GM12878 (cell line): ENCODE measurements at regions not wholly inside any gene's neighbourhood (a gene's known extent, or its start where the extent isn't known, plus 50 kb on each side); places are given as distances from the start of the nearest gene placed in this dataset.

Source experiments
- ATAC-seq: fragments of 200-7000 bp; cut with Tn5 transposase; 3 replicates; pipeline ENCODE4 v1.9.1; 2020; ENCODE audit warnings: mild to moderate bottlenecking, moderate library complexity
- BruUV-seq: library from RNA; stranded (reverse); fragments of 400-500 nt; replicated peaks from 2 replicates; lab custom pipeline; 2021; lab: Mats Ljungman, UMichigan
- CTCF ChIA-PET: fragments of 300-600 bp; sonication (Branson Sonifier 250); formaldehyde crosslinking; extraction: SDS; loops from one replicate; lab custom pipeline; 2021; ENCODE audit warnings: inconsistent platforms; lab: Yijun Ruan, JAX
- POLR2A ChIA-PET: fragments of 350-600 bp; formaldehyde crosslinking; extraction: SDS; loops from one replicate; lab custom pipeline; 2021; ENCODE audit warnings: inconsistent platforms; lab: Charles Lee
- RAD21 ChIA-PET: fragments of 300-600 bp; sonication (Branson Sonifier 250); formaldehyde crosslinking; loops from one replicate; lab custom pipeline; 2023; ENCODE audit warnings: antibody characterized with exemption; ENCODE audit not compliant: unreplicated experiment; lab: Charles Lee
- SMC1A ChIA-PET: fragments of 300-600 bp; sonication (Branson Sonifier 250); formaldehyde crosslinking; loops from one replicate; lab custom pipeline; 2023; ENCODE audit not compliant: unreplicated experiment, uncharacterized antibody; lab: Charles Lee
- DNase-seq: peaks from one replicate; pipeline ENCODE4 v3.0.0-alpha.2; 2011; ENCODE audit warnings: low read depth, low spot score
- FAIRE-seq: peaks from 3 replicates; lab custom pipeline; 2011; peaks lifted over from hg19 to GRCh38; lab: Jason Lieb, UNC
- H2AFZ ChIP-seq: 2 replicates; pipeline ENCODE4 v1.6.0; 2011; ENCODE audit warnings: low read depth, low read length, control low read depth; ENCODE audit not compliant: control insufficient read depth
- H3K27ac ChIP-seq: 2 replicates; pipeline ENCODE4 v1.5.1; 2011; ENCODE audit warnings: control low read depth; ENCODE audit not compliant: control insufficient read depth, insufficient read depth
- H3K27me3 ChIP-seq, 2 experiments: replicated peaks in 1 of 2; 2 replicates each; pipeline versions ENCODE4 v1.6.0 to v1.6.1; 2011; ENCODE audit warnings: low read length in 1 of 2; ENCODE audit not compliant: control insufficient read depth in 2 of 2, insufficient read depth in 2 of 2
- H3K36me3 ChIP-seq, 2 experiments: 2 replicates each; pipeline ENCODE4 v1.5.1; 2011; ENCODE audit warnings: low read length in 1 of 2; ENCODE audit not compliant: control insufficient read depth in 2 of 2, insufficient read depth in 2 of 2
- H3K4me1 ChIP-seq: 2 replicates; pipeline ENCODE4 v1.6.1; 2011; ENCODE audit warnings: mild to moderate bottlenecking, low read length, moderate library complexity, mixed read lengths; ENCODE audit not compliant: control insufficient read depth, insufficient read depth
- H3K4me2 ChIP-seq: 2 replicates; pipeline ENCODE4 v1.6.0; 2011; ENCODE audit warnings: control low read depth; ENCODE audit not compliant: control insufficient read depth, insufficient read depth
- H3K4me3 ChIP-seq: fragments of 200-600 bp; sonication (generic); 2 replicates; pipeline ENCODE4 v1.5.1; 2016
- H3K79me2 ChIP-seq: 2 replicates; pipeline ENCODE4 v1.6.0; 2011; ENCODE audit warnings: low read length; ENCODE audit not compliant: control insufficient read depth, insufficient read depth
- H3K9ac ChIP-seq: 2 replicates; pipeline ENCODE4 v1.8.0; 2011; ENCODE audit warnings: low read length, control low read depth, mixed read lengths; ENCODE audit not compliant: control insufficient read depth, insufficient read depth
- H3K9me3 ChIP-seq: replicated peaks from 3 replicates; pipeline ENCODE4 v1.5.1; 2011; ENCODE audit warnings: mild to moderate bottlenecking, low read length; ENCODE audit not compliant: control insufficient read depth, insufficient read depth
- H4K20me1 ChIP-seq: 2 replicates; pipeline ENCODE4 v1.6.0; 2011; ENCODE audit not compliant: control insufficient read depth, insufficient read depth
- ASH2L ChIP-seq: fragments of 300-600, 200-600 bp; sonication (generic); IDR thresholded peaks from 2 replicates; pipeline ENCODE4 v1.6.1; 2017; ENCODE audit warnings: low read depth, mild to moderate bottlenecking, borderline replicate concordance
- BRCA1 ChIP-seq: IDR thresholded peaks from 2 replicates; pipeline ENCODE4 v1.6.1; 2011; ENCODE audit warnings: low read depth, low read length, improper control_type of control experiment
- CREM ChIP-seq: IDR thresholded peaks from 2 replicates; pipeline ENCODE4 v1.6.1; 2014; ENCODE audit warnings: antibody characterized with exemption, low read depth
- EED ChIP-seq: sonication (generic); IDR thresholded peaks from 2 replicates; pipeline ENCODE4 v1.6.1; 2016; ENCODE audit warnings: antibody characterized with exemption, low read depth
- GABPA ChIP-seq: IDR thresholded peaks from 2 replicates; pipeline ENCODE4 v1.6.1; 2014; ENCODE audit warnings: antibody characterized with exemption, low read depth, mild to moderate bottlenecking, inconsistent platforms
- KAT2A ChIP-seq: conservative IDR thresholded peaks from 2 replicates; pipeline ENCODE4 v1.6.1; 2011; ENCODE audit warnings: low read depth, low read length; ENCODE audit not compliant: control insufficient read depth
- MXI1 ChIP-seq: fragments of 150-350 bp; IDR thresholded peaks from 2 replicates; pipeline ENCODE4 v1.6.1; 2011; ENCODE audit warnings: low read depth, mild to moderate bottlenecking, inconsistent platforms, low read length, improper control_type of control experiment
- RAD21 ChIP-seq: IDR thresholded peaks from 2 replicates; pipeline ENCODE4 v1.6.1; 2011; ENCODE audit warnings: mild to moderate bottlenecking, low read depth, low read length, moderate library complexity; ENCODE audit not compliant: insufficient read depth
- RAD51 ChIP-seq: fragments of 450-650 bp; IDR thresholded peaks from 2 replicates; pipeline ENCODE4 v1.6.1; 2016; ENCODE audit warnings: moderate library complexity, mild to moderate bottlenecking, inconsistent platforms
- USF1 ChIP-seq: IDR thresholded peaks from 2 replicates; pipeline ENCODE4 v1.6.1; 2011; ENCODE audit warnings: borderline replicate concordance, low read depth, mild to moderate bottlenecking, moderate library complexity, mixed read lengths, low read length; ENCODE audit not compliant: insufficient read depth; ENCODE audit errors: extremely low read length
- ZBTB11 ChIP-seq: fragments of 450-650 bp; formaldehyde crosslinking; IDR thresholded peaks from 2 replicates; pipeline ENCODE4 v1.5.0; 2022; ENCODE audit warnings: mild to moderate bottlenecking, missing genetic modification characterization
- WGBS: methylation state at CpG from one replicate; pipeline ENCODE4 v1.1.6; 2016; ENCODE audit warnings: low lambda C conversion rate; ENCODE audit not compliant: insufficient replicate concordance, insufficient coverage; ENCODE audit errors: missing lambda C conversion rate; 5-methylcytosine and 5-hydroxymethylcytosine counted together
- in situ Hi-C: fragments of 300-500 bp; cut with MboI; formaldehyde crosslinking; loops from 9 replicates; pipeline ENCODE4 v1.14.3; 2018; ENCODE audit warnings: mixed read lengths
- intact Hi-C: fragments of 100-400 bp; cut with micrococcal nuclease; formaldehyde crosslinking; loops from one replicate; pipeline ENCODE4 v1.14.2; 2022; ENCODE audit not compliant: unreplicated experiment
- TF ChIP-seq, protein P1 (sequence below): IDR thresholded peaks from 2 replicates; pipeline ENCODE4 v1.6.1; 2012; ENCODE audit warnings: low read depth, low read length, improper control_type of control experiment

DNA sequence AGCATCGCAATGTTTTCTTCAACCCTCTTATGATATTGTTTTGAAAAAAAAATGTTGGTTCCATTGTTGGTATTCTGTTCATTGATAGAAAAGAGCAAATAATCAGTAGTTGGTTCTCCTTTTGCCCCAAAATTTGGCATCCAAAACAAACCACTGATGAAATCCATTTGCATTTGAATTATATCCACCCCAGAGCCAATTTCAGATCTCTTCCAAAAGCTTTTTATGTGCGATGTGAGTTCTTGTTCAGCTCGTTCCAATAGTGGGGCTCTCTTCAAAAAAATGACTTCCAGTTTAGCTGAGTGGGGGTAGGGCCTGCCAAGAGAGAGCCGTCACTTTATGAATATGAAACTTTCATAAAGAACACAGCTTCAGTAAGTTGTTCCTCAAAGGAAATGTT is 130.7 kb downstream of the DIO2 start:
- no peak overlapping the region for H3K4me3 ChIP-seq
- no peaks in the 10 kb centered on the region for H3K9me3 ChIP-seq
- intact Hi-C loops (no loop called here), in situ Hi-C loops (no loop called here)
- WGBS, result 46% methylated on average over 4 of the region's 4 CpGs
- no peak for DNase-seq
- H3K27ac ChIP-seq, result no peak overlapping the region
- FAIRE-seq, result no peak
- ChIA-PET CTCF (no interaction called here), RAD21 (no interaction called here), SMC1A (no interaction called here), POLR2A (no interaction called here)
- no peak overlapping the region for H3K4me2 ChIP-seq
- H4K20me1 ChIP-seq, result no peaks in the 10 kb centered on the region
- H3K9ac ChIP-seq, result no peak overlapping the region
- H3K4me1 ChIP-seq, result no peaks in the 10 kb centered on the region
- no peaks in the 10 kb centered on the region for H3K79me2 ChIP-seq
- no peak for TF ChIP-seq ASH2L
- TF ChIP-seq BRCA1, result no peak
- no peak for TF ChIP-seq EED
- TF ChIP-seq GABPA, result no peak
- TF ChIP-seq, protein P1, sequence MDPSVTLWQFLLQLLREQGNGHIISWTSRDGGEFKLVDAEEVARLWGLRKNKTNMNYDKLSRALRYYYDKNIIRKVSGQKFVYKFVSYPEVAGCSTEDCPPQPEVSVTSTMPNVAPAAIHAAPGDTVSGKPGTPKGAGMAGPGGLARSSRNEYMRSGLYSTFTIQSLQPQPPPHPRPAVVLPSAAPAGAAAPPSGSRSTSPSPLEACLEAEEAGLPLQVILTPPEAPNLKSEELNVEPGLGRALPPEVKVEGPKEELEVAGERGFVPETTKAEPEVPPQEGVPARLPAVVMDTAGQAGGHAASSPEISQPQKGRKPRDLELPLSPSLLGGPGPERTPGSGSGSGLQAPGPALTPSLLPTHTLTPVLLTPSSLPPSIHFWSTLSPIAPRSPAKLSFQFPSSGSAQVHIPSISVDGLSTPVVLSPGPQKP, result no peak
- no peak for TF ChIP-seq RAD51
- ATAC-seq, result no peak
- no peaks in the 10 kb centered on the region for H3K36me3 ChIP-seq
- BruUV-seq, result no TSS peak
- no peak overlapping the region for H2AFZ ChIP-seq
- H3K27me3 ChIP-seq, result no peaks in the 10 kb centered on the region

- Histone ChIP-seq H3K4me2 (no peak overlapping the region), H3K36me3 (no peaks in the 10 kb centered on the region), H3K79me2 (no peaks in the 10 kb centered on the region), H4K20me1 (no peaks in the 10 kb centered on the region), H3K27ac (no peak overlapping the region), H3K4me3 (no peak overlapping the region), H3K9ac (no peak overlapping the region), H3K4me1 (no peaks in the 10 kb centered on the region), H3K27me3 (no peaks in the 10 kb centered on the region), H3K9me3 (no peaks in the 10 kb centered on the region), H2AFZ (no peak overlapping the region)
- intact Hi-C loops, result no loop called here
- in situ Hi-C loops, result no loop called here
- BruUV-seq, result no TSS peak
- ChIA-PET CTCF (interaction anchor here (3.4 kb wide), 1 partner anchor 21 kb away, joined by 11 read pairs; no protein-coding TSS in a partner anchor), SMC1A (no interaction called here), POLR2A (no interaction called here), RAD21 (no interaction called here)
- FAIRE-seq (no peak), ATAC-seq (no peak), DNase-seq (no peak)
- WGBS, result 0% methylated on average over 1 of the region's 1 CpG
- no peak for TF ChIP-seq USF1
- no peak for TF ChIP-seq MXI1
- TF ChIP-seq ZBTB11 (CRISPR knock-in tag), result no peak
- no peak for TF ChIP-seq RAD21
- no peak for TF ChIP-seq CREM
- no peak for TF ChIP-seq KAT2A
These were observed 132.8 kb downstream of the DIO2 start for GRCh38 chr14:80078501-80078900.
